Lower leg skin (tissue), 3 donors: ENCODE measurements at regions not wholly inside any gene's neighbourhood (a gene's known extent, or its start where the extent isn't known, plus 50 kb on each side); places are given as distances from the start of the nearest gene placed in this dataset.

Experiments used
- POLR2A ChIP-seq, 2 donors: fragments of 450-650 bp; IDR thresholded peaks; one replicate each; pipeline ENCODE4 v1.6.1; 2016 to 2017; ENCODE audit warnings: antibody characterized with exemption in 2 of 2, mild to moderate bottlenecking in 1 of 2, moderate library complexity in 1 of 2
- TF ChIP-seq, protein P1 (sequence below), 3 donors: fragments of 450-650 bp; IDR thresholded peaks; one replicate each; pipeline ENCODE4 v1.5.1; 2016; ENCODE audit warnings: antibody characterized with exemption in 3 of 3, mild to moderate bottlenecking in 3 of 3, moderate library complexity in 2 of 3

GRCh38 chr13:18948012-18948663 lies 233.5 kb downstream of the TUBA3C start:
- TF ChIP-seq, protein P1, sequence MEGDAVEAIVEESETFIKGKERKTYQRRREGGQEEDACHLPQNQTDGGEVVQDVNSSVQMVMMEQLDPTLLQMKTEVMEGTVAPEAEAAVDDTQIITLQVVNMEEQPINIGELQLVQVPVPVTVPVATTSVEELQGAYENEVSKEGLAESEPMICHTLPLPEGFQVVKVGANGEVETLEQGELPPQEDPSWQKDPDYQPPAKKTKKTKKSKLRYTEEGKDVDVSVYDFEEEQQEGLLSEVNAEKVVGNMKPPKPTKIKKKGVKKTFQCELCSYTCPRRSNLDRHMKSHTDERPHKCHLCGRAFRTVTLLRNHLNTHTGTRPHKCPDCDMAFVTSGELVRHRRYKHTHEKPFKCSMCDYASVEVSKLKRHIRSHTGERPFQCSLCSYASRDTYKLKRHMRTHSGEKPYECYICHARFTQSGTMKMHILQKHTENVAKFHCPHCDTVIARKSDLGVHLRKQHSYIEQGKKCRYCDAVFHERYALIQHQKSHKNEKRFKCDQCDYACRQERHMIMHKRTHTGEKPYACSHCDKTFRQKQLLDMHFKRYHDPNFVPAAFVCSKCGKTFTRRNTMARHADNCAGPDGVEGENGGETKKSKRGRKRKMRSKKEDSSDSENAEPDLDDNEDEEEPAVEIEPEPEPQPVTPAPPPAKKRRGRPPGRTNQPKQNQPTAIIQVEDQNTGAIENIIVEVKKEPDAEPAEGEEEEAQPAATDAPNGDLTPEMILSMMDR (IDR thresholded peaks at IDR 0.05) = no peak
- TF ChIP-seq POLR2A (IDR thresholded peaks at IDR 0.05) = no peak
